ENCODE measurements at regions not wholly inside any gene's neighbourhood (a gene's known extent, or its start where the extent isn't known, plus 50 kb on each side); places are given as distances from the start of the nearest gene placed in this dataset.
A peak's percentile ranks its signal among the peaks of the same experiment; 100 is the strongest.

- Histone ChIP-seq H3K27ac (no peak overlapping the region), H3K4me1 (peaks cover 0 to 44% (median 0%) of the 10 kb centered on the region in 4 donors), H3K36me3 (no peaks in the 10 kb centered on the region), H3K9me3 (no peaks in the 10 kb centered on the region), H3K27me3 (no peaks in the 10 kb centered on the region), H3K4me3 (no peak overlapping the region)
- WGBS, 2 donors = 73 to 76% methylated on average over 7 of the region's 7 CpGs
- DNase-seq (ENCODE audit: low spot score in 2 of 2) = no peak
- TF ChIP-seq POLR2A (IDR thresholded peaks at IDR 0.05) (no peak), EP300 (IDR thresholded peaks at IDR 0.05) (no peak), CTCF (IDR thresholded peaks at IDR 0.05) (no peak)
Measured at GRCh38 chr10:78570633-78571235, 498.0 kb upstream of the ZMIZ1 start.

- no peaks in the 10 kb centered on the region for H3K9me3 ChIP-seq
- H3K36me3 ChIP-seq = no peaks in the 10 kb centered on the region
- WGBS, 2 donors = 92 to 98% methylated on average over 5 to 7 of the region's 7 CpGs
- DNase-seq (ENCODE audit: low spot score in 2 of 2) = no peak
- peaks cover 0 to 43% (median 0%) of the 10 kb centered on the region in 4 donors for H3K4me1 ChIP-seq
- no peak overlapping the region for H3K4me3 ChIP-seq
- no peaks in the 10 kb centered on the region for H3K27me3 ChIP-seq
- no peak overlapping the region for H3K27ac ChIP-seq
- no peak for TF ChIP-seq CTCF (IDR thresholded peaks at IDR 0.05)
- no peak for TF ChIP-seq POLR2A (IDR thresholded peaks at IDR 0.05)
- no peak for TF ChIP-seq EP300 (IDR thresholded peaks at IDR 0.05)
Measured at GRCh38 chr10:78571286-78571685, 497.5 kb upstream of the ZMIZ1 start.

- WGBS, 2 donors = 100% methylated on average over 1 of the region's 1 CpG; no CpG with 5 or more reads in 1 of the 2 donors
- no peaks in the 10 kb centered on the region for H3K36me3 ChIP-seq
- H3K9me3 ChIP-seq = no peaks in the 10 kb centered on the region
- no peak overlapping the region for H3K4me3 ChIP-seq
- H3K4me1 ChIP-seq = peaks cover 0 to 37% (median 0%) of the 10 kb centered on the region in 4 donors
- TF ChIP-seq POLR2A (IDR thresholded peaks at IDR 0.05) (no peak), EP300 (IDR thresholded peaks at IDR 0.05) (no peak), CTCF (IDR thresholded peaks at IDR 0.05) (no peak)
- H3K27me3 ChIP-seq = no peaks in the 10 kb centered on the region
- DNase-seq (ENCODE audit: low spot score in 2 of 2) = no peak
- peak overlapping the region in 1 of 4 donors; percentile 48 for H3K27ac ChIP-seq
Measured at GRCh38 chr10:78571891-78572290, 496.9 kb upstream of the ZMIZ1 start.

GRCh38 chr10:78572565-78572964 lies 496.2 kb upstream of the ZMIZ1 start:
- Histone ChIP-seq H3K27me3 (no peaks in the 10 kb centered on the region), H3K4me3 (no peak overlapping the region), H3K9me3 (no peaks in the 10 kb centered on the region), H3K27ac (peak overlapping the region in 1 of 4 donors; percentile 48), H3K36me3 (no peaks in the 10 kb centered on the region), H3K4me1 (peaks cover 0 to 35% (median 0%) of the 10 kb centered on the region in 4 donors)
- no peak for TF ChIP-seq CTCF (IDR thresholded peaks at IDR 0.05)
- TF ChIP-seq EP300 (IDR thresholded peaks at IDR 0.05) = peak in 1 of 2 donors; percentile 89
- TF ChIP-seq POLR2A (IDR thresholded peaks at IDR 0.05) = no peak
- DNase-seq (ENCODE audit: low spot score in 2 of 2) = peak; percentile 48 to 71
- WGBS, 2 donors = 55 to 71% methylated on average over 1 of the region's 1 CpG

GRCh38 chr10:78574547-78574946 lies 494.2 kb upstream of the ZMIZ1 start:
- H3K9me3 ChIP-seq = no peaks in the 10 kb centered on the region
- peaks cover 0 to 39% (median 0%) of the 10 kb centered on the region in 4 donors for H3K4me1 ChIP-seq
- no peak overlapping the region for H3K27ac ChIP-seq
- H3K4me3 ChIP-seq = no peak overlapping the region
- DNase-seq (ENCODE audit: low spot score in 2 of 2) = no peak
- TF ChIP-seq EP300 (IDR thresholded peaks at IDR 0.05) (no peak), POLR2A (IDR thresholded peaks at IDR 0.05) (no peak), CTCF (IDR thresholded peaks at IDR 0.05) (no peak)
- WGBS, 2 donors = 92 to 95% methylated on average over 7 of the region's 7 CpGs
- H3K27me3 ChIP-seq = no peaks in the 10 kb centered on the region
- no peaks in the 10 kb centered on the region for H3K36me3 ChIP-seq

Measured in tibial nerve (tissue), 4 donors.